Endodermal cell (in vitro differentiated cells): ENCODE measurements at regions not wholly inside any gene's neighbourhood (a gene's known extent, or its start where the extent isn't known, plus 50 kb on each side); places are given as distances from the start of the nearest gene placed in this dataset.

Experiments used
- DNase-seq: peaks from one replicate; pipeline ENCODE4 v3.0.0-alpha.2; 2017
- H3K27ac ChIP-seq: 2 replicates; pipeline ENCODE4 v1.5.1; 2013; ENCODE audit warnings: mild to moderate bottlenecking, low read depth, low read length, moderate library complexity
- H3K27me3 ChIP-seq: 2 replicates; pipeline ENCODE4 v1.6.1; 2013; ENCODE audit warnings: mild to moderate bottlenecking, low read length, moderate library complexity; ENCODE audit not compliant: insufficient read depth, control insufficient read depth, poor library complexity, severe bottlenecking
- H3K36me3 ChIP-seq: 2 replicates; pipeline ENCODE4 v1.7.0; 2013; ENCODE audit warnings: mild to moderate bottlenecking, low read length, moderate library complexity; ENCODE audit not compliant: control insufficient read depth, insufficient read depth
- H3K4me1 ChIP-seq: one replicate; pipeline ENCODE4 v1.7.0; 2013; ENCODE audit warnings: low read length; ENCODE audit not compliant: control insufficient read depth, insufficient read depth
- H3K4me3 ChIP-seq: 2 replicates; pipeline ENCODE4 v1.5.1; 2013; ENCODE audit warnings: mild to moderate bottlenecking, low read length, moderate library complexity
- H3K9ac ChIP-seq: 2 replicates; pipeline ENCODE4 v1.6.1; 2013; ENCODE audit warnings: mild to moderate bottlenecking, low read length, moderate library complexity; ENCODE audit not compliant: poor library complexity, severe bottlenecking; ENCODE audit errors: extremely low read depth
- H3K9me3 ChIP-seq: 2 replicates; pipeline ENCODE4 v1.6.1; 2013; ENCODE audit warnings: mild to moderate bottlenecking, low read length, moderate library complexity; ENCODE audit not compliant: control insufficient read depth
- H3K27ac Mint-ChIP-seq: 2 replicates; pipeline ENCODE4 v1.8.0; 2020; ENCODE audit warnings: mixed read lengths
- H3K27me3 Mint-ChIP-seq: 2 replicates; pipeline ENCODE4 v1.8.0; 2021; ENCODE audit warnings: mild to moderate bottlenecking, mixed read lengths; ENCODE audit not compliant: insufficient read depth
- H3K36me3 Mint-ChIP-seq: 2 replicates; pipeline ENCODE4 v1.8.0; 2020; ENCODE audit warnings: low read depth, mixed read lengths
- H3K4me1 Mint-ChIP-seq: 2 replicates; pipeline ENCODE4 v1.8.0; 2020; ENCODE audit warnings: mixed read lengths
- H3K4me3 Mint-ChIP-seq: 2 replicates; pipeline ENCODE4 v1.8.0; 2020; ENCODE audit warnings: mild to moderate bottlenecking, moderate library complexity, mixed read lengths
- H3K9me3 Mint-ChIP-seq: 2 replicates; pipeline ENCODE4 v1.8.0; 2020; ENCODE audit warnings: mild to moderate bottlenecking, mixed read lengths
- WGBS, 2 experiments: methylation state at CpG; one replicate each; pipeline versions ENCODE4 v1.1.5 to v1.1.7; 2013; ENCODE audit warnings: missing lambda C conversion rate in 2 of 2, mixed read lengths in 1 of 2; ENCODE audit not compliant: insufficient coverage in 1 of 2, insufficient read length in 1 of 2; 5-methylcytosine and 5-hydroxymethylcytosine counted together
- TF ChIP-seq, protein P1 (sequence below): fragments of 200-600 bp; sonication (generic); conservative IDR thresholded peaks from 2 replicates; pipeline ENCODE4 v1.5.0; 2021; ENCODE audit warnings: antibody characterized with exemption, mild to moderate bottlenecking

DNA sequence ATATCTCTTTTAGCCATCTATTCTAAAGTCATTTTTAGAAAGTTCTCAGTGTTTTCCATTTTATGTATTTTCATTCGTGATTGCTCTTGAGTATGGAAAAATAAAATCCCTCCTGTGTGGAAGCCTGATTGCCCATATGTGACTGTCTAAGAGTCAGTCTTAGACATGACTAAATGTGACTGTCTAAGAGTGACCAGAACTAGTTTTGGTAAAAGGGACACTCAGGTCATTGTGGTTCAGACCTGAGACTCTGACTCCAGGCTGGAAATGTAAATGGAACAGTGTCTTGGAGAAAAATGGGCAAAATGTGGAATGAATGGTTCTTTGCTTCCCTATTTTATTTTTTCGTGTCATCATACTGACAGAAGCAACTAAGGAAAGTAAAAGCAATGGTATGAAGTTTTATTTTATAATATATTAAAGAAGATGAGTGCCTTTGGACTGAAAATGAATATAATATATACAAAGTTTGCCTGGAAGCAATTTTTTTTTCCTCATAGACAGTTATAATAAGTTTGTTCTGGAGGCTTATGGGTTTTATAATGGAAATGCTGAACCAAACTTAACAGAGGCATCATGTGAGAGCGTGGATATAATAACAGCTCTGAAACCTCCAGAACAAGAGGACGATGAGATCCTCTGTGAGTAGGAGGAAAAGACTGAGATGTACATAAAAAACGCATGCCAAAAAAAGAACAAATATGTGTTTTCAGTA is 264.4 kb downstream of the ZPLD1 start:
- H3K27me3 Mint-ChIP-seq, result peaks cover 4% of the 10 kb centered on the region
- no peak overlapping the region for H3K27ac ChIP-seq
- H3K4me1 Mint-ChIP-seq, result peaks cover 6% of the 10 kb centered on the region
- TF ChIP-seq, protein P1, sequence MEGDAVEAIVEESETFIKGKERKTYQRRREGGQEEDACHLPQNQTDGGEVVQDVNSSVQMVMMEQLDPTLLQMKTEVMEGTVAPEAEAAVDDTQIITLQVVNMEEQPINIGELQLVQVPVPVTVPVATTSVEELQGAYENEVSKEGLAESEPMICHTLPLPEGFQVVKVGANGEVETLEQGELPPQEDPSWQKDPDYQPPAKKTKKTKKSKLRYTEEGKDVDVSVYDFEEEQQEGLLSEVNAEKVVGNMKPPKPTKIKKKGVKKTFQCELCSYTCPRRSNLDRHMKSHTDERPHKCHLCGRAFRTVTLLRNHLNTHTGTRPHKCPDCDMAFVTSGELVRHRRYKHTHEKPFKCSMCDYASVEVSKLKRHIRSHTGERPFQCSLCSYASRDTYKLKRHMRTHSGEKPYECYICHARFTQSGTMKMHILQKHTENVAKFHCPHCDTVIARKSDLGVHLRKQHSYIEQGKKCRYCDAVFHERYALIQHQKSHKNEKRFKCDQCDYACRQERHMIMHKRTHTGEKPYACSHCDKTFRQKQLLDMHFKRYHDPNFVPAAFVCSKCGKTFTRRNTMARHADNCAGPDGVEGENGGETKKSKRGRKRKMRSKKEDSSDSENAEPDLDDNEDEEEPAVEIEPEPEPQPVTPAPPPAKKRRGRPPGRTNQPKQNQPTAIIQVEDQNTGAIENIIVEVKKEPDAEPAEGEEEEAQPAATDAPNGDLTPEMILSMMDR, result no peak
- H3K4me3 Mint-ChIP-seq, result no peak overlapping the region
- no peak for DNase-seq
- H3K36me3 Mint-ChIP-seq, result peaks cover 2% of the 10 kb centered on the region
- H3K9me3 Mint-ChIP-seq, result peaks cover 7% of the 10 kb centered on the region
- no peaks in the 10 kb centered on the region for H3K4me1 ChIP-seq
- H3K36me3 ChIP-seq, result no peaks in the 10 kb centered on the region
- H3K4me3 ChIP-seq, result no peak overlapping the region
- H3K27ac Mint-ChIP-seq, result no peak overlapping the region
- peaks cover 7% of the 10 kb centered on the region for H3K9me3 ChIP-seq
- no peak overlapping the region for H3K9ac ChIP-seq
- H3K27me3 ChIP-seq, result no peaks in the 10 kb centered on the region
- 79 to 85% methylated on average over 4 to 5 of the region's 5 CpGs for WGBS, 2 experiments

- Histone ChIP-seq H3K4me3 (no peak overlapping the region), H3K27me3 (no peaks in the 10 kb centered on the region), H3K27ac (no peak overlapping the region), H3K36me3 (no peaks in the 10 kb centered on the region), H3K9me3 (peaks cover 7% of the 10 kb centered on the region), H3K4me1 (no peaks in the 10 kb centered on the region), H3K9ac (no peak overlapping the region)
- no peak for DNase-seq
- Mint-ChIP-seq H3K27ac (no peak overlapping the region), H3K36me3 (peaks cover 2% of the 10 kb centered on the region), H3K4me1 (peaks cover 6% of the 10 kb centered on the region), H3K4me3 (no peak overlapping the region), H3K9me3 (peaks cover 7% of the 10 kb centered on the region), H3K27me3 (peaks cover 4% of the 10 kb centered on the region)
- TF ChIP-seq, protein P1, result no peak
- 88% methylated on average over 1 of the region's 1 CpG; no CpG with 5 or more reads in 1 of the 2 experiments for WGBS, 2 experiments
Measured at GRCh38 chr3:102699819-102700140, 265.0 kb downstream of the ZPLD1 start.

DNA sequence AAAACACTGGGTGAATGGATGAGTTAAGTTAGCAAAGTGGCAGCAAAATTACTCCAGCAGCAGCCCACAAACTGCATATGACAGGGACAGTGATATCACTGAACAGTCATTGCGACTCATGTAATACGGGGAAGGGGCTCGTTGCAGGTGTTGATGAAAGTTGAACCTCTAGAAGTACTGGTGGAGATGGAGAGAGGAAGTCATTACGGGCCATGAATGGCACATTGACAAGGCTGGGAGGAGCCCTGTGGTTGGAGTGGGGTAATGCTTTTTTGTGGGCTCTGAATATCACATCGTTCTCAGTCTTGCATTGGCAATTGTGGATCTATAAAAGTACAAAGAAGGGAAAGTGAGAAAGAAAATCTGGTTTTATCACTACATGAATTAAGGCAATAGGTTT is 278.1 kb downstream of the ZPLD1 start:
- Mint-ChIP-seq H3K36me3 (no peaks in the 10 kb centered on the region), H3K9me3 (no peaks in the 10 kb centered on the region), H3K4me3 (no peak overlapping the region), H3K27ac (no peak overlapping the region), H3K4me1 (no peaks in the 10 kb centered on the region), H3K27me3 (no peaks in the 10 kb centered on the region)
- Histone ChIP-seq H3K4me1 (no peaks in the 10 kb centered on the region), H3K36me3 (no peaks in the 10 kb centered on the region), H3K9me3 (no peaks in the 10 kb centered on the region), H3K27me3 (no peaks in the 10 kb centered on the region), H3K4me3 (no peak overlapping the region), H3K27ac (no peak overlapping the region), H3K9ac (no peak overlapping the region)
- 93 to 97% methylated on average over 4 to 5 of the region's 5 CpGs for WGBS, 2 experiments
- TF ChIP-seq, protein P1, result no peak
- no peak for DNase-seq
